A673 (cell line): ENCODE measurements at regions not wholly inside any gene's neighbourhood (a gene's known extent, or its start where the extent isn't known, plus 50 kb on each side); places are given as distances from the start of the nearest gene placed in this dataset.
A peak's percentile ranks its signal among the peaks of the same experiment; 100 is the strongest.
"Not testable (repeated sequence)": the region's sequence is repeated elsewhere in the genome, so short reads cannot be mapped to it uniquely, and the experiment has no call there.

Experiments used
- BruUV-seq: library from RNA; stranded (reverse); fragments of 400-500 nt; replicated peaks from 2 replicates; lab custom pipeline; 2021; lab: Mats Ljungman, UMichigan
- CTCF ChIA-PET: fragments of 300-600 bp; sonication (Branson Sonifier 250); formaldehyde crosslinking; loops from one replicate; lab custom pipeline; 2022; ENCODE audit warnings: antibody characterized with exemption; lab: Charles Lee
- POLR2A ChIA-PET: fragments of 300-600 bp; sonication (Branson Sonifier 250); formaldehyde crosslinking; loops from one replicate; lab custom pipeline; 2022; ENCODE audit warnings: antibody characterized with exemption; ENCODE audit not compliant: low non-redundant PET; lab: Charles Lee
- DNase-seq: peaks from one replicate; pipeline ENCODE4 v3.0.0-alpha.2; 2015; ENCODE audit warnings: low spot score
- H3K27ac ChIP-seq: fragments of 200-600 bp; sonication (generic); 2 replicates; pipeline ENCODE4 v1.5.1; 2016; ENCODE audit warnings: mixed run types, low read depth, mild to moderate bottlenecking, mixed read lengths, antibody characterized with exemption, low read length; ENCODE audit not compliant: poor library complexity, severe bottlenecking
- H3K27me3 ChIP-seq: fragments of 200-600 bp; sonication (generic); replicated peaks from 2 replicates; pipeline ENCODE4 v1.6.1; 2017; ENCODE audit warnings: mixed run types, low read depth, mild to moderate bottlenecking, mixed read lengths, antibody characterized with exemption, low read length; ENCODE audit not compliant: insufficient read depth, poor library complexity
- H3K36me3 ChIP-seq: fragments of 200-600 bp; sonication (generic); 2 replicates; pipeline ENCODE4 v1.6.1; 2016; ENCODE audit warnings: mixed run types, mild to moderate bottlenecking, mixed read lengths, antibody characterized with exemption, low read length; ENCODE audit not compliant: insufficient read depth, poor library complexity, severe bottlenecking
- H3K4me1 ChIP-seq: fragments of 200-600 bp; sonication (generic); 2 replicates; pipeline ENCODE4 v1.6.1; 2017; ENCODE audit warnings: mixed run types, mild to moderate bottlenecking, mixed read lengths, antibody characterized with exemption, low read length; ENCODE audit not compliant: insufficient read depth, poor library complexity, severe bottlenecking
- H3K4me3 ChIP-seq: fragments of 200-600 bp; sonication (generic); 2 replicates; pipeline ENCODE4 v1.5.1; 2016; ENCODE audit warnings: low read depth, mixed run types, mild to moderate bottlenecking, mixed read lengths, low read length; ENCODE audit not compliant: poor library complexity, severe bottlenecking
- H3K9me3 ChIP-seq: fragments of 200-600 bp; sonication (generic); 2 replicates; pipeline ENCODE4 v1.6.1; 2016; ENCODE audit warnings: mixed run types, low read depth, mild to moderate bottlenecking, mixed read lengths, antibody characterized with exemption, low read length; ENCODE audit not compliant: poor library complexity, severe bottlenecking
- CTCF ChIP-seq: fragments of 300-800, 200-600 bp; sonication (generic); conservative IDR thresholded peaks from 2 replicates; pipeline ENCODE4 v1.5.1; 2017; ENCODE audit warnings: low read depth, mild to moderate bottlenecking, antibody characterized with exemption, low read length, moderate library complexity, mixed read lengths
- EZH2 ChIP-seq: fragments of 200-600 bp; sonication (generic); IDR thresholded peaks from 2 replicates; pipeline ENCODE4 v1.6.1; 2017; ENCODE audit warnings: borderline replicate concordance, low read depth, mild to moderate bottlenecking, mixed read lengths, antibody characterized with exemption, low read length; ENCODE audit not compliant: poor library complexity, severe bottlenecking
- intact Hi-C: fragments of 100-400 bp; cut with micrococcal nuclease; formaldehyde crosslinking; loops from one replicate; pipeline ENCODE4 v1.10.0; 2022; ENCODE audit not compliant: unreplicated experiment

- BruUV-seq, H3K27me3 ChIP-seq, POLR2A ChIA-PET, H3K4me1 ChIP-seq, H3K27ac ChIP-seq, H3K36me3 ChIP-seq, H3K9me3 ChIP-seq, H3K4me3 ChIP-seq: not testable (repeated sequence)
- TF ChIP-seq CTCF = peak; percentile 61
- CTCF ChIA-PET = interaction anchor here (0.6 to 1.1 kb wide), 5 partner anchors 9 to 293 kb away, joined by 3 to 9 read pairs (median 3); no protein-coding TSS in a partner anchor
- DNase-seq = peak; percentile 42
- intact Hi-C loops = loop anchor here (5.0 kb wide), 1 partner anchor 57 kb away; no protein-coding TSS in a partner anchor
Measured at GRCh38 chr15:77900331-77900963, 177.1 kb downstream of the TBC1D2B start.

GRCh38 chr15:77899776-77900175, 177.7 kb downstream of the TBC1D2B start:
- H3K9me3 ChIP-seq, BruUV-seq, H3K27ac ChIP-seq, DNase-seq, H3K36me3 ChIP-seq, POLR2A ChIA-PET, H3K4me1 ChIP-seq, H3K4me3 ChIP-seq, H3K27me3 ChIP-seq: not testable (repeated sequence)
- CTCF ChIA-PET = interaction anchor here (0.6 to 1.1 kb wide), 5 partner anchors 9 to 292 kb away, joined by 3 to 9 read pairs (median 3); no protein-coding TSS in a partner anchor
- intact Hi-C loops = loop anchor here (5.0 kb wide), 1 partner anchor 58 kb away; no protein-coding TSS in a partner anchor

- no peak for TF ChIP-seq CTCF
- TF ChIP-seq EZH2 = no peak
- Histone ChIP-seq H3K27ac (no peak overlapping the region), H3K36me3 (no peaks in the 10 kb centered on the region), H3K9me3 (no peaks in the 10 kb centered on the region), H3K4me1 (no peaks in the 10 kb centered on the region), H3K27me3 (no peaks in the 10 kb centered on the region), H3K4me3 (no peak overlapping the region)
- ChIA-PET POLR2A (interaction anchor here (0.7 kb wide), 1 partner anchor 933 kb away, joined by 3 read pairs; no protein-coding TSS in a partner anchor), CTCF (no interaction called here)
- intact Hi-C loops = no loop called here
- BruUV-seq = no TSS peak
- DNase-seq = no peak
Measured at GRCh38 chr15:77898811-77899730, 178.4 kb downstream of the TBC1D2B start.
